SU-DHL-6 (cell line): ENCODE measurements at regions not wholly inside any gene's neighbourhood (a gene's known extent, or its start where the extent isn't known, plus 50 kb on each side); places are given as distances from the start of the nearest gene placed in this dataset.

ENCODE experiments used
- H2AFZ ChIP-seq: fragments of 200-600 bp; sonication (generic); 2 replicates; pipeline ENCODE4 v1.6.1; 2014; ENCODE audit warnings: low read depth, mild to moderate bottlenecking, moderate library complexity, mixed read lengths, antibody characterized with exemption, low read length; ENCODE audit not compliant: severe bottlenecking
- H3F3A ChIP-seq: fragments of 200-600 bp; shearing (Covaris generic); 2 replicates; pipeline ENCODE4 v1.6.0; 2016; ENCODE audit warnings: antibody characterized with exemption, mild to moderate bottlenecking; ENCODE audit not compliant: insufficient read depth
- H3K27ac ChIP-seq: fragments of 200-600 bp; sonication (generic); 2 replicates; pipeline ENCODE4 v1.5.1; 2016; ENCODE audit warnings: low read depth, mild to moderate bottlenecking, low read length, moderate library complexity, mixed read lengths
- H3K27me3 ChIP-seq: fragments of 200-600 bp; sonication (generic), shearing (Covaris generic); 2 replicates; pipeline ENCODE4 v1.6.0; 2014; ENCODE audit warnings: mild to moderate bottlenecking, low read length
- H3K36me3 ChIP-seq: fragments of 200-600 bp; sonication (generic); 2 replicates; pipeline ENCODE4 v1.6.1; 2014; ENCODE audit warnings: mild to moderate bottlenecking, low read length, mixed read lengths
- H3K4me2 ChIP-seq: fragments of 300-600, 200-600 bp; shearing (Covaris generic), sonication (generic); 2 replicates; pipeline ENCODE4 v1.6.0; 2014; ENCODE audit warnings: low read length, low read depth, mild to moderate bottlenecking; ENCODE audit not compliant: poor library complexity, severe bottlenecking
- H3K4me3 ChIP-seq: fragments of 200-600 bp; sonication (generic); 2 replicates; pipeline ENCODE4 v1.5.1; 2014; ENCODE audit warnings: antibody characterized with exemption, low read length, mild to moderate bottlenecking, mixed read lengths; ENCODE audit not compliant: insufficient read depth, poor library complexity, severe bottlenecking
- H3K79me2 ChIP-seq: fragments of 200-600 bp; sonication (generic); 2 replicates; pipeline ENCODE4 v1.6.1; 2014; ENCODE audit warnings: mild to moderate bottlenecking, low read length, moderate library complexity; ENCODE audit not compliant: insufficient read depth
- H3K9ac ChIP-seq: fragments of 200-600 bp; sonication (generic); 2 replicates; pipeline ENCODE4 v1.7.0; 2014; ENCODE audit warnings: mild to moderate bottlenecking, low read length
- H3K9me2 ChIP-seq: fragments of 200-600 bp; sonication (generic); replicated peaks from 2 replicates; pipeline ENCODE4 v1.6.1; 2014; ENCODE audit warnings: low read length; ENCODE audit not compliant: insufficient read depth
- H3K9me3 ChIP-seq: fragments of 200-600 bp; sonication (generic); 2 replicates; pipeline ENCODE4 v1.6.1; 2014; ENCODE audit warnings: low read length, mixed read lengths; ENCODE audit not compliant: insufficient read depth
- H4K20me1 ChIP-seq: fragments of 200-600 bp; sonication (generic); 2 replicates; pipeline ENCODE4 v1.6.1; 2014; ENCODE audit warnings: low read depth, mild to moderate bottlenecking, antibody characterized with exemption, low read length, moderate library complexity, mixed read lengths
- CTCF ChIP-seq: fragments of 200-600 bp; sonication (generic); IDR thresholded peaks from one replicate; pipeline ENCODE4 v1.5.1; 2017; ENCODE audit warnings: antibody characterized with exemption, mild to moderate bottlenecking, low read length, moderate library complexity; ENCODE audit not compliant: insufficient read depth, poor library complexity, severe bottlenecking
- EZH2phosphoT487 ChIP-seq: fragments of 200-600 bp; sonication (generic), shearing (Covaris generic); conservative IDR thresholded peaks from 2 replicates; pipeline ENCODE4 v1.6.1; 2018; ENCODE audit warnings: mild to moderate bottlenecking, antibody characterized with exemption, low read length, moderate library complexity, mixed read lengths

- TF ChIP-seq CTCF (no peak), EZH2phosphoT487 (no peak)
- H3K9ac ChIP-seq, result no peak overlapping the region
These were observed 718.3 kb downstream of the EPM2A start for GRCh38 chr6:145017051-145017450.

GRCh38 chr6:145017516-145017915 lies 717.8 kb downstream of the EPM2A start:
- H3K9me2 ChIP-seq, result no peaks in the 10 kb centered on the region
- H4K20me1 ChIP-seq, result no peaks in the 10 kb centered on the region
- H3K4me3 ChIP-seq, result no peak overlapping the region
- TF ChIP-seq CTCF, result no peak
- TF ChIP-seq EZH2phosphoT487, result no peak
- no peaks in the 10 kb centered on the region for H3K27me3 ChIP-seq
- no peaks in the 10 kb centered on the region for H3K9me3 ChIP-seq
- H3F3A ChIP-seq, result no peaks in the 10 kb centered on the region
- no peak overlapping the region for H3K27ac ChIP-seq
- H3K9ac ChIP-seq, result no peak overlapping the region
- H2AFZ ChIP-seq, result no peak overlapping the region
- no peaks in the 10 kb centered on the region for H3K79me2 ChIP-seq
- no peak overlapping the region for H3K4me2 ChIP-seq
- H3K36me3 ChIP-seq, result no peaks in the 10 kb centered on the region

More at GRCh38 chr6:145017051-145017450, 718.3 kb downstream of the EPM2A start:
- H3K36me3 ChIP-seq, result no peaks in the 10 kb centered on the region
- no peaks in the 10 kb centered on the region for H3F3A ChIP-seq
- no peaks in the 10 kb centered on the region for H3K9me3 ChIP-seq
- no peak overlapping the region for H3K4me3 ChIP-seq
- H3K4me2 ChIP-seq, result no peak overlapping the region
- no peaks in the 10 kb centered on the region for H3K27me3 ChIP-seq
- no peaks in the 10 kb centered on the region for H3K9me2 ChIP-seq
- H4K20me1 ChIP-seq, result no peaks in the 10 kb centered on the region
- no peak overlapping the region for H2AFZ ChIP-seq
- H3K27ac ChIP-seq, result no peak overlapping the region
- no peaks in the 10 kb centered on the region for H3K79me2 ChIP-seq

GRCh38 chr6:145018027-145018426 lies 717.3 kb downstream of the EPM2A start:
- Histone ChIP-seq H3K27ac (no peak overlapping the region), H3K27me3 (no peaks in the 10 kb centered on the region), H2AFZ (no peak overlapping the region), H3K9me3 (no peaks in the 10 kb centered on the region), H3K79me2 (no peaks in the 10 kb centered on the region), H3K9me2 (no peaks in the 10 kb centered on the region), H3K4me2 (no peak overlapping the region), H3K4me3 (no peak overlapping the region), H3K9ac (no peak overlapping the region), H4K20me1 (no peaks in the 10 kb centered on the region), H3F3A (no peaks in the 10 kb centered on the region), H3K36me3 (no peaks in the 10 kb centered on the region)
- TF ChIP-seq CTCF, result no peak
- no peak for TF ChIP-seq EZH2phosphoT487
